DOHH2 (cell line): ENCODE measurements at regions not wholly inside any gene's neighbourhood (a gene's known extent, or its start where the extent isn't known, plus 50 kb on each side); places are given as distances from the start of the nearest gene placed in this dataset.

Source experiments
- EZH2phosphoT487 ChIP-seq: fragments of 200-600 bp; sonication (generic); IDR thresholded peaks from 2 replicates; pipeline ENCODE4 v1.6.1; 2017; ENCODE audit warnings: borderline replicate concordance, mild to moderate bottlenecking, antibody characterized with exemption, low read length, moderate library complexity, mixed read lengths
- TF ChIP-seq, protein P1 (sequence below): fragments of 200-600 bp; sonication (generic); IDR thresholded peaks from one replicate; pipeline ENCODE4 v1.5.1; 2014; ENCODE audit warnings: antibody characterized with exemption, mild to moderate bottlenecking, low read depth, low read length; ENCODE audit not compliant: poor library complexity, severe bottlenecking

DNA sequence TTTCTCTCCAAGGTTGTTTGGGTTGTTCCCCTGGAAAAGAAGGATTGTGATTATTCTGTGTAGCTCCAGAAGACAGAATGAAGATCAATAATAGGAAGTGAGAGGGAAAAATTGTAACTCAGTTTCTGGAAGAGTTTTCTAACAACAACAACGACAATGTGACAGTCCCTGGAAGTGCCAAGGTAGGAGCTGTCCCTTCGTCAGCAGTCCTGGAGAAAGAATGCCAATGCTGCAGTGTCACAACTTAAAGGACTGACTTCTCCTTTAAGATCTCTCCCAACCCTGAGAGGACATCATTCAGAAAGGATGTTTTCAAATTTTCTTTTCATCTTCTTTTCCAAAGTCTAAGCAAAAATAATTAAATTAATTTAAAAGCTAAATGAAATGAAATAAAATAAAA lies 136.4 kb upstream of the GAP43 start:
- TF ChIP-seq, protein P1, sequence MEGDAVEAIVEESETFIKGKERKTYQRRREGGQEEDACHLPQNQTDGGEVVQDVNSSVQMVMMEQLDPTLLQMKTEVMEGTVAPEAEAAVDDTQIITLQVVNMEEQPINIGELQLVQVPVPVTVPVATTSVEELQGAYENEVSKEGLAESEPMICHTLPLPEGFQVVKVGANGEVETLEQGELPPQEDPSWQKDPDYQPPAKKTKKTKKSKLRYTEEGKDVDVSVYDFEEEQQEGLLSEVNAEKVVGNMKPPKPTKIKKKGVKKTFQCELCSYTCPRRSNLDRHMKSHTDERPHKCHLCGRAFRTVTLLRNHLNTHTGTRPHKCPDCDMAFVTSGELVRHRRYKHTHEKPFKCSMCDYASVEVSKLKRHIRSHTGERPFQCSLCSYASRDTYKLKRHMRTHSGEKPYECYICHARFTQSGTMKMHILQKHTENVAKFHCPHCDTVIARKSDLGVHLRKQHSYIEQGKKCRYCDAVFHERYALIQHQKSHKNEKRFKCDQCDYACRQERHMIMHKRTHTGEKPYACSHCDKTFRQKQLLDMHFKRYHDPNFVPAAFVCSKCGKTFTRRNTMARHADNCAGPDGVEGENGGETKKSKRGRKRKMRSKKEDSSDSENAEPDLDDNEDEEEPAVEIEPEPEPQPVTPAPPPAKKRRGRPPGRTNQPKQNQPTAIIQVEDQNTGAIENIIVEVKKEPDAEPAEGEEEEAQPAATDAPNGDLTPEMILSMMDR = no peak
- TF ChIP-seq EZH2phosphoT487 = no peak
